HG02884 (cell line): ENCODE measurements at regions not wholly inside any gene's neighbourhood (a gene's known extent, or its start where the extent isn't known, plus 50 kb on each side); places are given as distances from the start of the nearest gene placed in this dataset.
"Not testable (repeated sequence)": the region's sequence is repeated elsewhere in the genome, so short reads cannot be mapped to it uniquely, and the experiment has no call there.

Experiments used
- ATAC-seq: cut with Tn5 transposase; IDR thresholded peaks from one replicate; pipeline ENCODE4 v1.9.1; 2021; ENCODE audit warnings: mild to moderate bottlenecking, moderate library complexity; ENCODE audit not compliant: unreplicated experiment

DNA sequence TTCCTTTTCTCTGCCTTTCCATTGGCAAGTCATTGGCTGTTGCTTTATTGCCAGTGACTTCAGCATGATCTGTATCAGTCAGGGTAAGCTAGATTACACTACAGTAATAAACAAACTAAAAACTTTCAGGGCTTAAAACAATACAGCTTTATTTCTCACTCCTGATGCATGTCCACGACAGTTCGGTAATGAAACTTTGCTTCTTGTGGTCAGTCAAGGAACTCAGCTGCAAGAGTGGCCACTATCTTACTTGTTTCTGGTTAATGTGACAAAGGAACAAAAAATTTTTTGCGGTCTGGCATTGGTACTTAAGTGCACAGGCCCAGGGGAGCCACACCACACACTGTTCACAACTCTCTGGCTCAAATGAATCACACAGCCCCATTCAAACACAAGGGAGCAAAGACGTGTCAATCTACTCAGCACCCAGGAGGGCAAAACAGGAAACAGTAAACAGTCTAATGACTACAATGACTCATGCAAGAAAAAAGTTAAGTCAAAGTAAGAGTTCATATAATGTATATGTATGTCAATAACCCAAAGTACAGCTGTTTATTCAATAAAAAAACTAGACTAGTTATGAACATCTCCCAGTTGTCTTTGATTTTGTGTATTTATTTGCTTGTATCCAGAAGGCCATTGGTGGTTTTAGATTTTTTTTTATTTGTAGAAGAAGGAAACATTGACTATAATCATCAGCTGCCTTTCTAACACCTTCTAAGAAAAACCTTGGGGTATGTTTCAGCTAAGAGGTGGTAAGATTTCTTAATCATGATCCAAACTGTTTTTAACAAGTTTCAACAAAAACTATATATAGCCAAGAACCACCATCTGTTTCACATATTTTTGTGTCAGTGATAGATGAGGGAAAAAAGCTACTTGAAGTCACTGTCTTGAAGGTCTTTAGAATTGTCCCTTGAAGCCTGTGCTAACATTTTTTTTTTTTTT, 134.4 kb upstream of the FAM3C start:
- ATAC-seq, result peak; percentile 99

- no peak for ATAC-seq
These were observed 132.9 kb upstream of the FAM3C start for GRCh38 chr7:121529003-121529402.

GRCh38 chr7:121526210-121526609, 130.1 kb upstream of the FAM3C start:
- not testable (repeated sequence) for ATAC-seq

- no peak for ATAC-seq
These were observed 129.2 kb upstream of the FAM3C start for GRCh38 chr7:121525155-121525819.

DNA sequence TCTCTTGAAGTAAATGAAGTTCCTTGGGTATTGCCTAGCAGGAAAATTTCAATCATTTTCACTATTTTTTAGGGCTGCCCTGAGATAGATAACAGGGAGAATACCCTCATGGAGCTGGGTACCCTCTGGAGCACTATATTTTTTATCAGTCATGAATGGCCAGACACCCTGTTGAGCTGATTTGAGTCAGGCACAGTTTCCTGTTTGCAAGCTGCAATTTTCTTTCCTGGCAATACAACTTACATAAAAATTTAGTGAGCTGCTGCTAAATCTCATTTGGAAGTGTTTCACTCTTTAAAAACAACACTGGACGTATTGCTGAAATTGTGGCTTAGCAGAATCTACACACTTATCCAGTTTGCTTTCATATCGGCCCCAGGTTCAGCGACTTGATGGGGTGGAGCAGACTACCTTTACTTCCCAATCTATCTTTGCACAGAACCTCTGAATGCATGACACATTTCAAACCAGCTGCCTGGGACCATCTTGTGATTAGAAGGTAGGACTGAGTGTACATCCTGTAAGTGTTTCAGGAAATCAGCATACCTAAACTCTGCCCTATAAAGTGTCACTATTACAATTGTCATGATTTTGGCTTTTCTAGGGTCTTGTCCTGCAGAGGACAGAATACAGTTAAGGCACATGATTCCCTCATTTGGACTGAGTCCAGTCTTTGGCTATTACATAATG, 125.7 kb upstream of the FAM3C start:
- ATAC-seq, result no peak

DNA sequence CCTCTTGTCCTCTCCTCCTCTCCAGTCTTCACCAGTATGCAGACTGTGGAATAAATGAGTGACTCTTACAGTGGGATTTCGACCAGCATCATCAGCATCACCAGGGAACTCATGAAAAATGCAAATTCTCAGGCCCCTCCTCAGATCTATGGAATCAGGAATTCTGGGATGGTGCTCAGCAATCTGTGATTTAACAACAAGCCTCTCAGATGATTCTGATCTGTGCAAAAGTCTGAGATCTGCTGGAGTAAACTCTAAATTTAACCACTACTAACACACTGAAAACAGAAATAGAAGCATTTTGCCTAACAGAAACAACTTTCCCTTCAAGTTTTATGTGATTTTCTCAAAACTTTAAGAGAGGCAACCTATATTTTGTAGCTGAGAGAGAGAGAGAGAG, 124.8 kb upstream of the FAM3C start:
- no peak for ATAC-seq

DNA sequence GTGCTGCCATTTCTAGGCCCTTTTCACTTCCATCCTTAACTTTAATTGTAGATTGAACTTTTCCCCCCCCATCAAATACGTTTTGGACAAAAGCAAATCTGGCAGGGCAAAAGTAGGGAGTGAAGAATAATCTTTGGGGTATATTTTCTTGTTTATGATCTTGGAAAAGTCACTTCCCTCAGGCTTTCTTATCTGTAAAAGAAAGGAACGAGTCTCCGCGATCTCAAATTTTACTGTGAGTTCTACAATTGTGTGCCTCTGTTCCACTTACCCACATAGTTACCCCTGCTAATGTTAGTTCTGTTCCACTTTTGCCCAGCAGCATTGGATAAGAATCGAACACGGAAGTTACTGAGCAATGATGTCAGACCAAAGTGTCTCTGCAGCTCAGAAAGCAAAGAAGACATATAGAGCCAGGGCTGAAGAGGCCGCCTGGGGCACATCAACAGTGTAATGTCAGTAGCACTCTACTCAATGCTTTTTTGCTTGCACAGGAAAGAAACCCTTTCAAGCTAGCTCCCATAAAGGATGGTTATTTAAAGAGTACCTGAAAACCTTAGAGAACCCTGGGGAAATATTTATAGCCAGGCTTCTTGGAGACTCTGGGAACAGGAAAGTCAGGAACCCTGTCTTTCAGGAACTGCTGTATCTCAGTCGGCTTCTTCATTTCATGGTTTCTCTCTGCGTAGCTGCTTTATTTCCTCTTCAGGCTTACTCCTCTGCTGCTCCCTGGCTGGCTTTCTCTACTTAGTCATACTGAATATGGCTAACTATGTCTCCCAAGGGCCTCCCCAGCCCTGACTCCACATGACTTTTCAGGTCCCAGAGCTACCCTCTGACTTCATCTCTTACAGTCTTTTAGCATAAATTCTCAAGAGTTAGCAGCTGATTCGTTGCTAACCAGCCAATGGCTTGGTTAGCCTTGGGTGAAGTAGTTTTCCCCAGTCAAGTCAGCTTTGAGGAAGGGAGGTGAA, 123.7 kb upstream of the FAM3C start:
- ATAC-seq, result peak; percentile 91

DNA sequence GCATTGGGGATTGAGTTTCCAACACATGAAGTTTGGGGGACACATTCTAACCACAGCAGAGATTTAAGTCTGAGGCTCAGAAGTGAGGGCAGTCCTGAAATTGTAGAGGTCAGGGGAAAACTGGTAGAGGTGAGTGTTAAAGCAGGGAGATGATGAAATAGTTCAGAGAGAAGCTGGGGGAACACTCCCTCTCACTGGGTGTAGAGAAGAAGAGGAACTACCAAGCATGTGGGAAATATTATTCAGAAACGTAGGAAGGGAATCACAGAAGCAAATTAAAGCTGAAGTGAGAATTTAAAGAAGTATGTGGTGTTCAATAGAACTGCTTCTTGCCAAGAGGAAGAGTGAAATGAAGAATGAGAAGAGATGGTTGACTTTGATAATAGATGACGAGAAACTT, 121.5 kb upstream of the FAM3C start:
- no peak for ATAC-seq

DNA sequence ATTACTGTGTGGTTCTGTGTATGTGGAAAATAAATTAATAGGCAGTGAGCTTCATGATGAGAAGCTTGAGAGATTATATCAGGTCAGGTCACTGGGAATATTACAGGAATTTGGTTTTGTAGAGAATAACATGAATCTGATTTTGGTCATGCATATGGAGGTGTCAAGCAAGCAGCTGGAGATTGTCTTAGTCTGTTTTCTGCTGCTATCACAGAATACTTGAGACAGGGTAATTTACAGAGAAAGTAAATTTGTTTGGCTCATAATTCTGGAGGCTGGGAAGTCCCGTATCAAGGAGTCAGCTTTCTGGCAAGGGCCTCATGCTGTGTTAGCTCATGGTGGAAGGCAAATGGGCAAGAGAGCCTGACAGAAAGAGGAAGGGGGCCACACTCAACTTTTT, 120.7 kb upstream of the FAM3C start:
- ATAC-seq, result no peak

- ATAC-seq, result no peak
These were observed 119.7 kb upstream of the FAM3C start for GRCh38 chr7:121515630-121516401.

DNA sequence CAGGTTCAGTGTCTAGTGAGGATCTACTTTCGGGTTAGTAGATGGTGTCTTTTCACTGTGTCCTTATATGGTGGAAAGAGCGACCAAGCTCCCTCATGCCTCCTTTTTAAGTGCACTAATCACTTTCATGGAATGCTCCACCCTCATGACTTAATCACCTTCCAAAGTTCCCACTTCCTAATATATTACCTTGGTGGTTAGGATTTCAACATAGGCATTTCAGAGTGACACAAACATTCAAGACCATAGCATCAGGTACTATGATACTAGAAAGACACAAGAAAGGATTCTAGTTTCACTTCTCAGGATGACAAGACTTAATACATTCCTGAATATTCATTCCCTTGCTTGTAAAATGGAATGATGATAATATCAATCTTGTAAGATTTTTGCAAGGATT, 119.1 kb upstream of the FAM3C start:
- no peak for ATAC-seq

GRCh38 chr7:121513105-121513504, 117.0 kb upstream of the FAM3C start:
- no peak for ATAC-seq

DNA sequence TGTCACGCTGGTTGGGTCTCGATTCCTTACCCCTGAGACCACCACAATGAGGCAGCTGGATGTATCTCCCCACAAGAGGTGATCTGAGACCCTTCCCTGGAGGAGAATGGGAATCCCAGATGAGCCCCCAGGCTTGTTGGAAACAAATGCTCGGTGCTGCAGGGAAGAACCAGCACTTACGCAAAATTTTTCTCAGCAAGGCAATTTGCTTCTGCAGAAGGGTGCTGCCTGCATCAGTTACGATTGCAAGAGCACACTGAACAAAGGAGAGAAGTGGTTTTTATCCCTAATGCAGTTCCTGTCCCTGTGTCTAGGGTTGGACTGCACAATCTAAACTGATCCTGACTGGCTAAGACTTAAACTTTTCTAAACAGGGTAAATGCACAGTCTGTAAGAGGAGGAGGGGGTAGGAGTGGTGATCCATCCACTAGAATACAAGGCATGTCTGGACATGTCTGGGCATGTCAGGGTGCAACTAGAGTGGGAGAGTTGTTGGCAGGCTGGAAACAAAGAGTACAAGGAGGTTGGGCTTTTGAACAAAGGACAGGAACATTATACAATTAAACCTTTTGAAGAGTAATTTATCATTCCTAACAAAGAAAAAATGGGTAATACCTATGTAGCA, 114.9 kb upstream of the FAM3C start:
- no peak for ATAC-seq

DNA sequence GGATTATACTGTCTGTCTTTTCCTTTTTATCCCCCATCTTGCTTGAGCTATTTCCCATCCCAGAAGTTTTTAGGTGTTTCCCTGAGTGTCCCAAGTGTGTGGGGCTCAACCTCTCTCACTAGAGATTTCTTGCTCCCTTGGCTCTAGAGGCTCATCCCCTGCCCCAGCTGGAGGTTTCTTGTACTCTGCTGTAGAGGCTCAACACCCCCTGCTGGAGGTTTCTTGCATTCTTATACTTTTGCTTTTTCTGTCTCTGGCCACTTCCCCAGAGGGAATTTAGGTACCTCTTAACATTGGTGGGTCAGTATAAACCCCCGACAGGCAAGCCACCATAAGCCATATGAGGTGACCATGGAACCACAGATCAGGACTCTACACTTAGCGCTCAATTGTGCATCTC, 114.2 kb upstream of the FAM3C start:
- no peak for ATAC-seq

DNA sequence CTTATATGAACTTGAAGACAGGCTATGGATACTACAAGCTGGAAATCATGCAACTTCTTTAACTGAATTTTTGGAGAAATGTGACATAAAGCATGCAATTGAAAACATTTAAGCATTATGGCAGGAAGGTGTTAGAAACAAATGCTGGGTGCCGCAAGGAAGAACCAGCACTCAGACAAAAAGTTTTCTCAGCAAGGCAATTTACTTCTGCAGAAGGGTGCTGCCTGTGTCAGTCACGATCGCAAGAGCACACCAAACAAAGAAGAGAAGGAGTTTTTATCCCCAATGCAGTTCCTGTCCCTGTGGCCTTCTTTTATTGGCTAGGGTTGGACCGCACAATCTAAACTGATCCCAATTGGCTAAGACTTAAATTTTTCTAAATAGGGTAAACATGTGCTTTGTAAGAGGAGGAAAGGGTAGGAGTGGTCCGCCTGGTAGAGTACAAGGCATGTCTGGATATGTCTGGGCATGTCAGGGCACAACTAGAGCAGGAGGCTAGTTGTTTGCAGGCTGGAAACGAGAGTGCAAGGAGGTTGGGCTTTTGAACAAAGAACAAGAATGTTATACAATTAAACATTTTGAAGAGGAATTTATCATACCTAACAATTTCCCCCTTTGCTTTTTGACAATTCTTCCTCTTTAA, 109.6 kb upstream of the FAM3C start:
- ATAC-seq, result no peak

DNA sequence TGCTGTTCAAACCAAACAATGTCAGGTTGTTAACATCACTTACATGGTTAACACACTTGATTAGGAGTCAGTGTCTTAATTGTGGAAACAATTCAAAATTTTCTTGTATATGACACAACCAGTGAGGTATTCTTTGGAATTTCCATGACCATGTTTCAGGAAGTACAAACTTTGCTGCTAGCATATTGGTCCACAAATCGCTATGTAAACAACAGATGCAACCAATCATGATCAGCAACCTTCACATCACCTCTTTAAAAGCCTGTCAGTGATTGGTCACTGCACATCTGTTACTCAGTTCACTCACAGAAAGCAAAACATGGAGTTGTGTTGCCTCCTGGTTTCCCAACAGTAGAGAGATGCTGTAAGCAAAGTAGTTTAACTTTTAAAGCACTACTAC, 108.9 kb upstream of the FAM3C start:
- ATAC-seq, result no peak

- ATAC-seq, result no peak
These were observed 108.4 kb upstream of the FAM3C start for GRCh38 chr7:121504482-121504881.

GRCh38 chr7:121503730-121504129, 107.6 kb upstream of the FAM3C start:
- no peak for ATAC-seq

GRCh38 chr7:121503039-121503438, 106.9 kb upstream of the FAM3C start:
- ATAC-seq, result no peak
